ENCODE measurements at regions not wholly inside any gene's neighbourhood (a gene's known extent, or its start where the extent isn't known, plus 50 kb on each side); places are given as distances from the start of the nearest gene placed in this dataset.
"Not testable (repeated sequence)": the region's sequence is repeated elsewhere in the genome, so short reads cannot be mapped to it uniquely, and the experiment has no call there.

DNA sequence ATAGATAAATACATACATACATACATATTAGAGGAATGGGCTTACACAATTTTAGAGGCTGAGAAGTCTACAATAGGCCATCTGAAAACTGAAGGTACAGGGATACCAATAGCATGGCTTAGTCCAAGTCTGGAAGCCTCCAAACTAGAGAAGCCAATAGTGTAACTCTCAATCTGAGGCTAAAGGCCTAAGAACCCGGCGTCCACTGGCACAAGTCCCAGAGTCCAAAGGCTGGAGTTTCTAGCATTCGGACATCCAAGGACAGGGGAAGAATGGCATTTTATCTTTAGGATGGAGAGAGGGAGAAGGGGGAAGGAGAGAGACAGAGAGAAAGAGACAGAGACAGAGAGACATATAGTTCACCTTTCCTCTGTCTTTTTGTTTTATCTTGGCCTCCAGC, 63.7 kb upstream of the SYT4 start:
- no peaks in the 10 kb centered on the region for H3K27me3 ChIP-seq (replicated peaks)
- no peak overlapping the region for H3K27ac ChIP-seq
- H3K4me3 ChIP-seq (ENCODE audit: low read depth, low read length), result no peak overlapping the region
- DNase-seq, result no peak
- TF ChIP-seq, protein P1, sequence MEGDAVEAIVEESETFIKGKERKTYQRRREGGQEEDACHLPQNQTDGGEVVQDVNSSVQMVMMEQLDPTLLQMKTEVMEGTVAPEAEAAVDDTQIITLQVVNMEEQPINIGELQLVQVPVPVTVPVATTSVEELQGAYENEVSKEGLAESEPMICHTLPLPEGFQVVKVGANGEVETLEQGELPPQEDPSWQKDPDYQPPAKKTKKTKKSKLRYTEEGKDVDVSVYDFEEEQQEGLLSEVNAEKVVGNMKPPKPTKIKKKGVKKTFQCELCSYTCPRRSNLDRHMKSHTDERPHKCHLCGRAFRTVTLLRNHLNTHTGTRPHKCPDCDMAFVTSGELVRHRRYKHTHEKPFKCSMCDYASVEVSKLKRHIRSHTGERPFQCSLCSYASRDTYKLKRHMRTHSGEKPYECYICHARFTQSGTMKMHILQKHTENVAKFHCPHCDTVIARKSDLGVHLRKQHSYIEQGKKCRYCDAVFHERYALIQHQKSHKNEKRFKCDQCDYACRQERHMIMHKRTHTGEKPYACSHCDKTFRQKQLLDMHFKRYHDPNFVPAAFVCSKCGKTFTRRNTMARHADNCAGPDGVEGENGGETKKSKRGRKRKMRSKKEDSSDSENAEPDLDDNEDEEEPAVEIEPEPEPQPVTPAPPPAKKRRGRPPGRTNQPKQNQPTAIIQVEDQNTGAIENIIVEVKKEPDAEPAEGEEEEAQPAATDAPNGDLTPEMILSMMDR (IDR thresholded peaks at IDR 0.05; ENCODE audit: low read depth, low read length, missing control alignments), result no peak
- in situ Hi-C loops (cut with HindIII; ENCODE audit: low pct_ligation_motif_present, low sequenced_read_pairs), result no loop called here
- no peaks in the 10 kb centered on the region for H3K36me3 ChIP-seq (replicated peaks)

DNA sequence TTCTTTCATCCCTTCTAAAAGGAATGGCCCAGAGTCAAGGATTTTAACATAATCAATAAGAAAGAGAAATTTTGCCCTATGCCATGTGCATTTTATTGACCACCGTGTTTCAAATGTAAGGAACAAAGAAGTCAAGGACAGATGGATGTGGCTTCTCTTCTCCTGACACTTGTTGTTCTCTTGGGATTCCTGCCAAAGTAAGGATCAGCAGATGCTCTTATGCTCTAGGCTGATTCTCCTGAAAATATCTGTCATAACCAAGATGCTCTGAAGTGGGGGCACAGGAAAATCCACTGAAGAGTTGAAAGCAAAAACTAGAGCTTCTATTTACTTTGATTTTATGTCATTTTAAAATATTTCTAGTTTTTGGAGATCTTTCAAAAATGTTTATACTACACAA, 72.9 kb upstream of the SYT4 start:
- no peak for DNase-seq
- no peaks in the 10 kb centered on the region for H3K27me3 ChIP-seq (replicated peaks)
- H3K27ac ChIP-seq, result no peak overlapping the region
- no peak overlapping the region for H3K4me3 ChIP-seq (ENCODE audit: low read depth, low read length)
- in situ Hi-C loops (cut with HindIII; ENCODE audit: low pct_ligation_motif_present, low sequenced_read_pairs), result no loop called here
- TF ChIP-seq, protein P1 (IDR thresholded peaks at IDR 0.05; ENCODE audit: low read depth, low read length, missing control alignments), result no peak
- H3K36me3 ChIP-seq (replicated peaks), result no peaks in the 10 kb centered on the region

DNA sequence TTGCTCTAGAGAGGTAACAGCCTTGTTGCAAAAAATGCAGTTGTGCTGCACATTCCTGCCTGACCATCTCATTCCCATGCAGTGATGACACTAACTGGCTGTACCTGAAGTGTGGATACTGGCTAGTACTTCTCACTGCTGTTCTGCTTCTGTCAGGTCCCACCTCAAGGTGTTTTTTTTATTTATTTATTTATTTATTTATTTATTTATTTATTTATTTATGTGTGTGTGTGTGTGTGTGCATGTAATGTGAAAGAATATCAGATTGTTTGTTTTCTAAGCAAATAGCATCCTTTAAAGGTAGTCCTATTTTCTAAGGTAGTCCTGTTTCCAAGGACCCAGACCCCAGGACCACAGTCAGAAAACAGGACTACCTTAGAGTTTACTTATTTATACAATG, 87.2 kb upstream of the SYT4 start:
- TF ChIP-seq, protein P1 (IDR thresholded peaks at IDR 0.05; ENCODE audit: low read depth, low read length, missing control alignments), result no peak
- DNase-seq, result no peak
- in situ Hi-C loops (cut with HindIII; ENCODE audit: low pct_ligation_motif_present, low sequenced_read_pairs), result no loop called here
- H3K36me3 ChIP-seq (replicated peaks), result no peaks in the 10 kb centered on the region
- H3K27ac ChIP-seq, result no peak overlapping the region
- H3K27me3 ChIP-seq (replicated peaks), result no peaks in the 10 kb centered on the region
- no peak overlapping the region for H3K4me3 ChIP-seq (ENCODE audit: low read depth, low read length)

DNA sequence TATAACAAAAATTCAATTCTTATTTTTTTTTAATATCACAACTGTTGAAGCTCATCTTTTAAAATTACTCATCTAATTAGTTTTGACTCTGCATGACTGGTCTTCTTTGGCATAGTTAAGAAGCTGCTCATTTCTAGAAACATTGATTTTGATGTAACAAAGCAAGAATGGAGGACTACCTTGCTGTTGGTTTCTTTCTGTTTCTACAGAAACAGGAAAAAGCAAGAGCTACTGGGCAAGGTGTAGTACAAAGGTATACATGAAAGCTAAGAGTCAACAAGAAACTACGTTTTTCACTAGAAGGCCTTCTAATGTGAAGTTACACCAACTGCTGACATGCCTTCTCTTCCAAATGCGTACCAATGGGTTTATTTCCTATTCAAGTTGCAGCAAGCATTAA, 90.6 kb upstream of the SYT4 start:
- in situ Hi-C loops (cut with HindIII; ENCODE audit: low pct_ligation_motif_present, low sequenced_read_pairs), result no loop called here
- no peak for DNase-seq
- Histone ChIP-seq H3K4me3 (ENCODE audit: low read depth, low read length) (no peak overlapping the region), H3K36me3 (replicated peaks) (no peaks in the 10 kb centered on the region), H3K27ac (no peak overlapping the region), H3K27me3 (replicated peaks) (no peaks in the 10 kb centered on the region)
- TF ChIP-seq, protein P1 (IDR thresholded peaks at IDR 0.05; ENCODE audit: low read depth, low read length, missing control alignments), result no peak

DNA sequence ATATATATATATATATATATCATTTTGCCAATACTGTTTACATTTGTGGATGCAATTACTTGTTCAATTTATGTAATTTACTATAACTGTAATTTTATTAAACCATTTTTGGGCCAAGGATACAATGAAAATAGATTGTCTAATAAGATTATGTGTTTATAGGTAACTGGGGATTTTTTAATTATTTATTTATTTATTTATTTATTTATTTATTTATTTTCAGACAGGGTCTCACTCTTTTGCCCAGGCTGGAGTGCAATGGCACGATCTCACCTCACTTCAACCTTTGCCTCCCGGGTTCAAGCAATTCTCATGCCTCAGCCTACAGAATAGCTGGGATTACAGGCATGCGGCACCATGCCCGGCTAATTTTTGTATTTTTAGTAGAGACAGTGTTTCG, 92.0 kb upstream of the SYT4 start:
- DNase-seq; H3K27ac ChIP-seq; in situ Hi-C loops (cut with HindIII; ENCODE audit: low pct_ligation_motif_present, low sequenced_read_pairs); H3K27me3 ChIP-seq (replicated peaks); H3K36me3 ChIP-seq (replicated peaks); H3K4me3 ChIP-seq (ENCODE audit: low read depth, low read length): not testable (repeated sequence)

DNA sequence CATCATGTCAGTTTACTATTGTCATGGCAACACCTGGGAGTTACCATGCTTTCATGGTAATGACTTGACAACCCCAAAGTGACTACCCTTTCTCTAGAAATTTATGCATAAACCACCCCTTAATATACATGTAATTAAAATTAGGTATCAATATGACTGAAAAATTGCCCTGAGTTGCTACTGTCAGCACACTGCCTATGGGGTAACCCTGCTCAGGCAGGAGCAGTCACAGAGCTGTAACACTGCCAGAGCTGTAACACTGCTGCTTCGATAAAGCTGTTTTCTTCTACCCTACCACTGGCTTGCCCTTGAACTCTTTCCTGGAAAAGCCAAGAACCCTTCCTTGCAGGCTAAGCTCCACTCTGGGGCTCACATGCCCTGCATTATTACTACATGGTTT, 95.5 kb upstream of the SYT4 start:
- TF ChIP-seq, protein P1 (IDR thresholded peaks at IDR 0.05; ENCODE audit: low read depth, low read length, missing control alignments), result no peak

More for the DNA sequence above, 95.5 kb upstream of the SYT4 start:
- Histone ChIP-seq H3K27me3 (replicated peaks) (no peaks in the 10 kb centered on the region), H3K27ac (no peak overlapping the region), H3K4me3 (ENCODE audit: low read depth, low read length) (no peak overlapping the region), H3K36me3 (replicated peaks) (no peaks in the 10 kb centered on the region)
- in situ Hi-C loops (cut with HindIII; ENCODE audit: low pct_ligation_motif_present, low sequenced_read_pairs), result no loop called here
- DNase-seq, result no peak

Data from brain microvascular endothelial cell (primary cell).